HepG2 (cell line): ENCODE measurements at regions not wholly inside any gene's neighbourhood (a gene's known extent, or its start where the extent isn't known, plus 50 kb on each side); places are given as distances from the start of the nearest gene placed in this dataset.

Experiments
- ATAC-seq: fragments of 200-7000 bp; cut with Tn5 transposase; 3 replicates; pipeline ENCODE4 v1.9.1; 2020; ENCODE audit warnings: mild to moderate bottlenecking, moderate library complexity
- BruUV-seq: library from RNA; stranded (reverse); fragments of 400-500 nt; replicated peaks from 2 replicates; lab custom pipeline; 2021; lab: Mats Ljungman, UMichigan
- CTCF ChIA-PET: fragments of 300-600 bp; formaldehyde crosslinking; extraction: SDS; loops from one replicate; lab custom pipeline; 2021; ENCODE audit warnings: low total read pairs, inconsistent platforms, low intra/inter-chr PET ratio; lab: Yijun Ruan, JAX
- POLR2A ChIA-PET: fragments of 350-600 bp; sonication (Branson Sonifier 250); formaldehyde crosslinking; loops from one replicate; lab custom pipeline; 2020; ENCODE audit warnings: antibody characterized with exemption, inconsistent platforms; lab: Yijun Ruan, JAX
- DNase-seq: peaks from one replicate; pipeline ENCODE4 v3.0.0-alpha.2; 2015; ENCODE audit warnings: low spot score
- FAIRE-seq: peaks from 3 replicates; lab custom pipeline; 2011; peaks lifted over from hg19 to GRCh38; lab: Jason Lieb, UNC
- H2AFZ ChIP-seq: one replicate; pipeline ENCODE4 v1.6.1; 2011; ENCODE audit warnings: low read length, inconsistent platforms
- H3K27ac ChIP-seq: fragments of 300-600 bp; 3 replicates; pipeline ENCODE4 v1.8.0; 2011; ENCODE audit warnings: mixed run types, mild to moderate bottlenecking, mixed read lengths, low read length, inconsistent platforms; ENCODE audit not compliant: insufficient read depth; ENCODE audit errors: extremely low read length
- H3K27me3 ChIP-seq, 2 experiments: fragments of 200-600 bp in 1 of 2; 2 replicates in 1 of 2; 3 replicates in 1 of 2; pipeline versions ENCODE4 v1.6.0 to v1.8.0; 2011; ENCODE audit warnings: low read length in 2 of 2, mild to moderate bottlenecking in 2 of 2, moderate library complexity in 2 of 2, inconsistent platforms in 1 of 2; ENCODE audit not compliant: insufficient read depth in 2 of 2, control insufficient read depth in 1 of 2
- H3K36me3 ChIP-seq, 2 experiments: fragments of 200-600 bp in 1 of 2; replicated peaks in 1 of 2; 2 replicates in 1 of 2; 3 replicates in 1 of 2; pipeline versions ENCODE4 v1.5.1 to v1.8.0; 2011; ENCODE audit warnings: low read length in 2 of 2, inconsistent platforms in 1 of 2; ENCODE audit not compliant: insufficient read depth in 2 of 2, control insufficient read depth in 1 of 2
- H3K4me1 ChIP-seq: 2 replicates; pipeline ENCODE4 v1.5.1; 2012; ENCODE audit warnings: low read length, inconsistent platforms; ENCODE audit not compliant: insufficient read depth
- H3K4me2 ChIP-seq: 2 replicates; pipeline ENCODE4 v1.6.0; 2011; ENCODE audit warnings: low read depth, low read length, inconsistent platforms
- H3K4me3 ChIP-seq, 3 experiments: fragments of 200-600 bp in 1 of 3; sonication (generic), shearing (Covaris generic) in 1 of 3; replicated peaks in 1 of 3; 2 replicates each; pipeline ENCODE4 v1.5.1; 2011 to 2016; ENCODE audit warnings: low read length in 3 of 3, inconsistent platforms in 2 of 3, low read depth in 2 of 3, mild to moderate bottlenecking in 2 of 3, control low read depth in 1 of 3, mixed read lengths in 1 of 3; ENCODE audit not compliant: insufficient read depth in 1 of 3
- H3K79me2 ChIP-seq: one replicate; pipeline ENCODE4 v1.6.1; 2011; ENCODE audit warnings: low read length, inconsistent platforms; ENCODE audit not compliant: insufficient read depth
- H3K9ac ChIP-seq: 2 replicates; pipeline ENCODE4 v1.6.0; 2011; ENCODE audit warnings: mild to moderate bottlenecking, low read depth, low read length, inconsistent platforms; ENCODE audit not compliant: insufficient read depth
- H3K9me3 ChIP-seq: 2 replicates; pipeline ENCODE4 v1.5.1; 2012; ENCODE audit warnings: mild to moderate bottlenecking, low read length
- H4K20me1 ChIP-seq: 2 replicates; pipeline ENCODE4 v1.6.0; 2011; ENCODE audit warnings: inconsistent platforms, mild to moderate bottlenecking, low read length, moderate library complexity; ENCODE audit not compliant: insufficient read depth
- AKAP8 ChIP-seq: sonication (generic); formaldehyde crosslinking; IDR thresholded peaks from 2 replicates; pipeline ENCODE4 v1.5.1; 2020; ENCODE audit warnings: mild to moderate bottlenecking, missing genetic modification reagents
- BRF2 ChIP-seq: sonication (generic); formaldehyde crosslinking; IDR thresholded peaks from 2 replicates; pipeline ENCODE4 v1.8.1; 2022; ENCODE audit warnings: mild to moderate bottlenecking, missing genetic modification reagents
- GABPB1 ChIP-seq: IDR thresholded peaks from 2 replicates; pipeline ENCODE4 v1.6.1; 2016; ENCODE audit warnings: mild to moderate bottlenecking, missing genetic modification reagents, moderate library complexity, missing compliant biosample characterization
- HNRNPUL1 ChIP-seq: fragments of 200-400 bp; formaldehyde crosslinking; IDR thresholded peaks from 2 replicates; pipeline ENCODE4 v1.6.1; 2017; ENCODE audit warnings: low read depth, mild to moderate bottlenecking, low read length, moderate library complexity
- IKZF5 ChIP-seq: IDR thresholded peaks from 2 replicates; pipeline ENCODE4 v1.6.1; 2018; ENCODE audit warnings: missing genetic modification reagents, mild to moderate bottlenecking, missing compliant biosample characterization
- PHF8 ChIP-seq: sonication (generic); formaldehyde crosslinking; IDR thresholded peaks from 2 replicates; pipeline ENCODE4 v1.5.0; 2020; ENCODE audit warnings: missing genetic modification reagents
- TAF15 ChIP-seq: fragments of 200-400 bp; formaldehyde crosslinking; IDR thresholded peaks from one replicate; pipeline ENCODE4 v1.6.1; 2018; ENCODE audit warnings: mild to moderate bottlenecking, low read depth, low read length; ENCODE audit not compliant: poor library complexity, severe bottlenecking
- TEAD2 ChIP-seq: sonication (generic); formaldehyde crosslinking; IDR thresholded peaks from 2 replicates; pipeline ENCODE4 v1.9.0; 2021; ENCODE audit warnings: missing genetic modification reagents
- TEF ChIP-seq: sonication (generic); formaldehyde crosslinking; IDR thresholded peaks from 2 replicates; pipeline ENCODE4 v1.5.0; 2020; ENCODE audit warnings: missing genetic modification reagents
- TERF1 ChIP-seq: sonication (generic); formaldehyde crosslinking; IDR thresholded peaks from 2 replicates; pipeline ENCODE4 v1.8.0; 2022; ENCODE audit warnings: mild to moderate bottlenecking, missing genetic modification reagents, moderate library complexity
- TFE3 ChIP-seq: IDR thresholded peaks from 2 replicates; pipeline ENCODE4 v1.6.1; 2016
- UBTF ChIP-seq: sonication (generic); formaldehyde crosslinking; IDR thresholded peaks from 2 replicates; pipeline ENCODE4 v1.4.0; 2020; ENCODE audit warnings: mild to moderate bottlenecking, missing genetic modification reagents
- ZBTB7A ChIP-seq: sonication (generic); formaldehyde crosslinking; IDR thresholded peaks from 2 replicates; pipeline ENCODE4 v1.8.0; 2022; ENCODE audit warnings: mild to moderate bottlenecking, missing genetic modification reagents
- ZNF124 ChIP-seq: sonication (generic); formaldehyde crosslinking; IDR thresholded peaks from 2 replicates; pipeline ENCODE4 v1.4.0; 2020; ENCODE audit warnings: missing genetic modification reagents
- ZNF274 ChIP-seq: sonication (generic); formaldehyde crosslinking; IDR thresholded peaks from 2 replicates; pipeline ENCODE4 v1.5.1; 2020; ENCODE audit warnings: mild to moderate bottlenecking, missing genetic modification reagents
- ZNF331 ChIP-seq: sonication (generic); formaldehyde crosslinking; IDR thresholded peaks from 2 replicates; pipeline ENCODE4 v1.4.0; 2020; ENCODE audit warnings: missing genetic modification reagents
- ZNF766 ChIP-seq: sonication (generic); formaldehyde crosslinking; IDR thresholded peaks from 2 replicates; pipeline ENCODE4 v1.5.0; 2020; ENCODE audit warnings: missing genetic modification reagents, borderline replicate concordance
- ZNF788 ChIP-seq: sonication (generic); formaldehyde crosslinking; IDR thresholded peaks from 2 replicates; pipeline ENCODE4 v1.5.0; 2020; ENCODE audit warnings: mild to moderate bottlenecking, missing genetic modification reagents, borderline replicate concordance
- ZSCAN29 ChIP-seq: sonication (generic); formaldehyde crosslinking; conservative IDR thresholded peaks from 2 replicates; pipeline ENCODE4 v1.4.0; 2020; ENCODE audit warnings: mild to moderate bottlenecking, missing genetic modification reagents
- WGBS: methylation state at CpG from one replicate; pipeline ENCODE4 v1.1.6; 2017; ENCODE audit warnings: low lambda C conversion rate; 5-methylcytosine and 5-hydroxymethylcytosine counted together
- in situ Hi-C: cut with HindIII; loops from 2 replicates; pipeline ENCODE4 v1.10.0; 2017; ENCODE audit warnings: low pct_unique_long_range_greater_than_20kb; ENCODE audit not compliant: extremely low pct_ligation_motif_present
- intact Hi-C: fragments of 100-400 bp; cut with micrococcal nuclease; formaldehyde crosslinking; loops from one replicate; pipeline ENCODE4 v1.10.0; 2022; ENCODE audit not compliant: unreplicated experiment

GRCh38 chr7:68222311-68222710, 1225.7 kb downstream of the TYW1 start:
- no TSS peak for BruUV-seq
- WGBS = 5% methylated on average over 1 of the region's 1 CpG
- POLR2A ChIA-PET = no interaction called here

More at GRCh38 chr7:68222311-68222710, 1225.7 kb downstream of the TYW1 start:
- no peaks in the 10 kb centered on the region for H3K27me3 ChIP-seq
- no peak overlapping the region for H2AFZ ChIP-seq
- in situ Hi-C loops = no loop called here
- FAIRE-seq (no peak), DNase-seq (no peak), ATAC-seq (no peak)
- no peaks in the 10 kb centered on the region for H3K36me3 ChIP-seq
- no peak overlapping the region for H3K9ac ChIP-seq
- H3K79me2 ChIP-seq = no peaks in the 10 kb centered on the region
- H3K9me3 ChIP-seq = peaks cover 10% of the 10 kb centered on the region; the same call in 1 of the 2 replicates
- H4K20me1 ChIP-seq = no peaks in the 10 kb centered on the region
- CTCF ChIA-PET = no interaction called here
- no peak for TF ChIP-seq TERF1 (CRISPR knock-in tag)
- TF ChIP-seq ZBTB7A (CRISPR knock-in tag) = no peak
- no peak for TF ChIP-seq ZSCAN29 (CRISPR knock-in tag)
- no peak for TF ChIP-seq IKZF5 (CRISPR knock-in tag)
- TF ChIP-seq BRF2 (CRISPR knock-in tag) = no peak
- no peak for TF ChIP-seq TAF15
- TF ChIP-seq UBTF = no peak
- no peak for TF ChIP-seq ZNF331 (CRISPR knock-in tag)
- TF ChIP-seq ZNF124 = no peak
- no peak for TF ChIP-seq GABPB1 (CRISPR knock-in tag)
- TF ChIP-seq ZNF788 (CRISPR knock-in tag) = no peak
- TF ChIP-seq TEAD2 (CRISPR knock-in tag) = no peak
- TF ChIP-seq PHF8 (CRISPR knock-in tag) = no peak
- no peak for TF ChIP-seq TFE3 (CRISPR knock-in tag)
- TF ChIP-seq ZNF766 (CRISPR knock-in tag) = no peak
- TF ChIP-seq HNRNPUL1 = no peak
- TF ChIP-seq TEF = no peak
- no peak for TF ChIP-seq AKAP8 (CRISPR knock-in tag)
- TF ChIP-seq ZNF274 = no peak
- intact Hi-C loops = no loop called here
- H3K27ac ChIP-seq = no peak overlapping the region
- H3K4me3 ChIP-seq = no peak overlapping the region
- H3K4me1 ChIP-seq = no peaks in the 10 kb centered on the region
- no peak overlapping the region for H3K4me2 ChIP-seq
